GM23248 (cell line): ENCODE measurements at regions not wholly inside any gene's neighbourhood (a gene's known extent, or its start where the extent isn't known, plus 50 kb on each side); places are given as distances from the start of the nearest gene placed in this dataset.
A peak's percentile ranks its signal among the peaks of the same experiment; 100 is the strongest.

ENCODE experiments used
- DNase-seq: peaks from one replicate; pipeline ENCODE4 v3.0.0-alpha.2; 2015
- H2AFZ ChIP-seq: fragments of 200-600 bp; sonication (generic); 2 replicates; pipeline ENCODE4 v1.6.1; 2016; ENCODE audit warnings: antibody characterized with exemption
- H3F3A ChIP-seq: fragments of 200-600 bp; sonication (generic); 2 replicates; pipeline ENCODE4 v1.6.1; 2016; ENCODE audit warnings: mild to moderate bottlenecking, antibody characterized with exemption, mixed run types; ENCODE audit not compliant: insufficient read depth
- H3K27ac ChIP-seq: fragments of 200-600 bp; sonication (generic); 2 replicates; pipeline ENCODE4 v1.5.1; 2016; ENCODE audit warnings: mild to moderate bottlenecking
- H3K27me3 ChIP-seq: fragments of 200-600 bp; sonication (generic); replicated peaks from 2 replicates; pipeline ENCODE4 v1.6.1; 2016; ENCODE audit warnings: mild to moderate bottlenecking; ENCODE audit not compliant: insufficient read depth
- H3K36me3 ChIP-seq: fragments of 200-600 bp; sonication (generic); 2 replicates; pipeline ENCODE4 v1.6.1; 2016; ENCODE audit warnings: low read depth, mild to moderate bottlenecking
- H3K4me1 ChIP-seq: fragments of 200-600 bp; sonication (generic); 2 replicates; pipeline ENCODE4 v1.6.1; 2016; ENCODE audit warnings: mild to moderate bottlenecking; ENCODE audit not compliant: insufficient read depth
- H3K4me2 ChIP-seq: fragments of 200-600 bp; sonication (generic); one replicate; pipeline ENCODE4 v1.6.1; 2016; ENCODE audit warnings: mild to moderate bottlenecking; ENCODE audit not compliant: unreplicated experiment
- H3K4me3 ChIP-seq: fragments of 200-600 bp; sonication (generic); 2 replicates; pipeline ENCODE4 v1.5.1; 2016; ENCODE audit warnings: mild to moderate bottlenecking
- H3K79me2 ChIP-seq: fragments of 200-600 bp; sonication (generic); 2 replicates; pipeline ENCODE4 v1.6.1; 2016; ENCODE audit warnings: mild to moderate bottlenecking; ENCODE audit not compliant: insufficient read depth
- H3K9ac ChIP-seq: fragments of 200-600 bp; sonication (generic); 2 replicates; pipeline ENCODE4 v1.6.1; 2016; ENCODE audit warnings: mild to moderate bottlenecking
- H3K9me2 ChIP-seq: fragments of 200-600 bp; sonication (generic); 2 replicates; pipeline ENCODE4 v1.6.1; 2016; ENCODE audit warnings: mixed run types, mild to moderate bottlenecking, moderate library complexity; ENCODE audit not compliant: insufficient read depth
- H3K9me3 ChIP-seq: fragments of 200-600 bp; sonication (generic); one replicate; pipeline ENCODE4 v1.6.1; 2017; ENCODE audit warnings: low read depth
- H4K20me1 ChIP-seq: fragments of 200-600 bp; sonication (generic); 2 replicates; pipeline ENCODE4 v1.6.0; 2016; ENCODE audit not compliant: insufficient read depth
- EZH2 ChIP-seq: fragments of 200-600 bp; sonication (generic); IDR thresholded peaks from 2 replicates; pipeline ENCODE4 v1.6.1; 2018; ENCODE audit warnings: antibody characterized with exemption, mild to moderate bottlenecking; ENCODE audit not compliant: insufficient read depth, poor library complexity, severe bottlenecking
- EZH2phosphoT487 ChIP-seq: fragments of 200-600 bp; sonication (generic); IDR thresholded peaks from 2 replicates; pipeline ENCODE4 v1.6.1; 2018; ENCODE audit warnings: antibody characterized with exemption, moderate library complexity, mild to moderate bottlenecking, low read depth; ENCODE audit not compliant: insufficient read depth
- WGBS, 2 experiments: methylation state at CpG; one replicate each; pipeline ENCODE4 v1.1.6; 2015 to 2017; ENCODE audit warnings: low lambda C conversion rate in 2 of 2, low coverage in 1 of 2; ENCODE audit errors: missing lambda C conversion rate in 2 of 2; 5-methylcytosine and 5-hydroxymethylcytosine counted together
- in situ Hi-C: fragments of 300-500 bp; cut with MboI; formaldehyde crosslinking; loops from 2 replicates; pipeline ENCODE4 v1.15.0; 2020

DNA sequence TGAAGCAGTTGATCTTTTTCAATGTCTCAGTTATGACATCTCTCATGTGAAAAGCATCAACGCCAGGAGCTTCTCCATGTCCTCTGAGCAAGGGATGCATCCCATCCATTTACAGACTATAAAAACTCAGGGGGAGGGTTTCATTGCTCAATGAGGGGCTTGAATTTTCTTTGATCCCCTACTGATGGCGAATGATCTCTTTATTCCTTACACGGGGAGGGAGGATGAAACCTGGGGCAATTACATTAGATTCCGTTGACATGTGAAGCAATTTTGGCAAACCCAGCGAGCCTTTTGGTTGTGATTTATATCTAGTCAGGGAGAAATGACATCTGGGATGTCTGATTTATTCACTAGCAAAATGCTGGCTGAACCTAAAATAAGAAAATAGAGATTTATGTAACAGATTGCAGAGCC, 268.9 kb downstream of the HIVEP2 start:
- in situ Hi-C loops = loop anchor here (10.0 kb wide), 1 partner anchor 111 kb away; no protein-coding TSS in a partner anchor

DNA sequence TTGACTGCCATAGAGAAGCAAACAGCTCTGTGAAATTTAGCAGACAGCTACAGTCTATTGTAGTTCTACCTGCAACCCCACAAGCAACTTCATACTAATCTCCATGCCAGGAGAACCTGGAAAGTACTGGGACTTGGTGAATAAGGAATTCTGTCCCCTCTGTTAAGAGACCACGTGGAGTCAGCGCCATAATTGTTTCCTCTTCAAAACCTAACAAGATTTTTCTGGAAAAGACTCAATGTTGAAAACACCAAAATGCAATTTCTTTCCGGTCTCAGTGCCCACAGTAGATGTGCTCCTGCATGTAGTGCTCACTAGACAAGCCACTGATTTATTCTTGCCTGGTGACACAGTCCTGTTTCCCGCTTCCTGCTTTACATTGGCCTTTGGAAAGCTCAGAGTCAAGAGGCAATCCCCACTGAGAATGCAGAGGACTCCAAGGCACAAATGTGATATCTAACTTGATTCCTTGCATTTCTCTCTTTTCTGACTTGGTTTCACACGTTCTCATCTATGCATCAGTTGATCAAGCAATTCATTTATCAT, 268.3 kb downstream of the HIVEP2 start:
- H2AFZ ChIP-seq = no peak overlapping the region
- no peak overlapping the region for H3K4me2 ChIP-seq
- no peaks in the 10 kb centered on the region for H3K9me3 ChIP-seq
- no peak overlapping the region for H3K4me3 ChIP-seq
- in situ Hi-C loops = loop anchor here (10.0 kb wide), 1 partner anchor 112 kb away; no protein-coding TSS in a partner anchor
- peaks cover 36% of the 10 kb centered on the region; the same call in 1 of the 2 replicates for H3K27me3 ChIP-seq
- TF ChIP-seq EZH2 = no peak
- TF ChIP-seq EZH2phosphoT487 = no peak
- H3K27ac ChIP-seq = no peak overlapping the region
- no peaks in the 10 kb centered on the region for H3K9me2 ChIP-seq
- H3K36me3 ChIP-seq = no peaks in the 10 kb centered on the region
- no peaks in the 10 kb centered on the region; the same call in 1 of the 2 replicates for H3F3A ChIP-seq
- H3K4me1 ChIP-seq = peaks cover 12% of the 10 kb centered on the region
- no peaks in the 10 kb centered on the region for H4K20me1 ChIP-seq
- H3K79me2 ChIP-seq = no peaks in the 10 kb centered on the region
- H3K9ac ChIP-seq = no peak overlapping the region
- 66 to 74% methylated on average over 5 of the region's 5 CpGs for WGBS, 2 experiments
- DNase-seq = no peak

More for the DNA sequence above, 268.9 kb downstream of the HIVEP2 start:
- H3K9ac ChIP-seq = no peak overlapping the region
- WGBS, 2 experiments = 32 to 41% methylated on average over 5 of the region's 5 CpGs
- no peaks in the 10 kb centered on the region; the same call in 1 of the 2 replicates for H3F3A ChIP-seq
- TF ChIP-seq EZH2 = no peak
- H3K79me2 ChIP-seq = no peaks in the 10 kb centered on the region
- DNase-seq = no peak
- no peaks in the 10 kb centered on the region for H3K9me3 ChIP-seq
- no peak overlapping the region for H2AFZ ChIP-seq
- H3K4me3 ChIP-seq = no peak overlapping the region
- H3K9me2 ChIP-seq = no peaks in the 10 kb centered on the region
- H4K20me1 ChIP-seq = no peaks in the 10 kb centered on the region
- peaks cover 12% of the 10 kb centered on the region for H3K4me1 ChIP-seq
- H3K27me3 ChIP-seq = peaks cover 36% of the 10 kb centered on the region; the same call in 1 of the 2 replicates
- no peak overlapping the region for H3K4me2 ChIP-seq
- no peaks in the 10 kb centered on the region for H3K36me3 ChIP-seq
- no peak overlapping the region for H3K27ac ChIP-seq

DNA sequence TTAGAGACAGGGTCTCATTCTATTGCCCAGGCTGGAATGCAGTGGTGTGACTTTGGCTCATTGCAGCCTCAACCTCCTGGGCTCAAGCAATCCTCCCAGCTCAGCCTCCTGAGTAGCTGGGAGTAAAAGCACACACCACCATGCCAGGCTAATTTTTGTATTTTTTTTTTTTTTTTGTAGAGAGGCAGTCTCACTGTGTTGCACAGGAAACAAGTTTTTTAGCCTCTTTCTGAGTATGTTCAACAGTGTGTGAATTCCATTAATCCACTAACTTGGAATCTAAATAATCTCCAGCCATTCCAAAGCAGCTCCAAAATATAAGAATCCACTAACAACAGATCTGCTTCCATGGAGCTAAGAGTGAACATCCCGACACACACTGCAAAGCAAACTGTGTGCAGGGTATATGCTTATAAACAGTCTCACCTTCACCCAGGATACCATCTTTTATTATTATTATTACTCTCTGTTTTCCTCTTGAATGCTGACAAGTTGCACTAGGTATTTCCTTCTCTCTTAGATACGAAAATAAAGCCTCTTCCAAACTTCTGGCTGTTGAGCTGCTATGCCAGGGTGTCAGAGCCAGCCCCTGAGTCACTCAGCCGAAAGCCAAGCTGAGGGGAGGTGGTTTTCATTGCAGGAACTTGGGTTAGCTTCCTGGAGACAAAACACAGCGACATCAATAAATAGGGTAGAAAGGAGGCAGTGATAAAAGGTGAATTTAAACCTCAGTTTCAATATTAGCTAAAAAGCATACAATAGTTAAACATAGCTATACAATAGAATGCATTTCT, 264.9 kb downstream of the HIVEP2 start:
- peaks cover 20% of the 10 kb centered on the region; the same call in 1 of the 2 replicates for H3K27me3 ChIP-seq
- H3K9me2 ChIP-seq = no peaks in the 10 kb centered on the region
- peak overlapping the region; percentile 46 for H3K27ac ChIP-seq
- no peaks in the 10 kb centered on the region for H3K36me3 ChIP-seq
- H4K20me1 ChIP-seq = no peaks in the 10 kb centered on the region
- H3K9ac ChIP-seq = peak overlapping the region; percentile 33; the same call in 1 of the 2 replicates
- in situ Hi-C loops = loop anchor here (10.0 kb wide), 3 partner anchors 115 to 735 kb away; no protein-coding TSS in a partner anchor
- H3K4me3 ChIP-seq = peak overlapping the region; percentile 38; the same call in 1 of the 2 replicates
- TF ChIP-seq EZH2phosphoT487 = no peak
- no peak for TF ChIP-seq EZH2
- H3K4me1 ChIP-seq = peaks cover 18% of the 10 kb centered on the region
- peak overlapping the region; percentile 41 for H3K4me2 ChIP-seq
- H3F3A ChIP-seq = no peaks in the 10 kb centered on the region; the same call in 1 of the 2 replicates
- H3K9me3 ChIP-seq = no peaks in the 10 kb centered on the region
- no peaks in the 10 kb centered on the region for H3K79me2 ChIP-seq
- WGBS, 2 experiments = 3 to 9% methylated on average over 4 of the region's 4 CpGs
- peak overlapping the region; percentile 45; the same call in 1 of the 2 replicates for H2AFZ ChIP-seq
- peak; percentile 85 for DNase-seq

DNA sequence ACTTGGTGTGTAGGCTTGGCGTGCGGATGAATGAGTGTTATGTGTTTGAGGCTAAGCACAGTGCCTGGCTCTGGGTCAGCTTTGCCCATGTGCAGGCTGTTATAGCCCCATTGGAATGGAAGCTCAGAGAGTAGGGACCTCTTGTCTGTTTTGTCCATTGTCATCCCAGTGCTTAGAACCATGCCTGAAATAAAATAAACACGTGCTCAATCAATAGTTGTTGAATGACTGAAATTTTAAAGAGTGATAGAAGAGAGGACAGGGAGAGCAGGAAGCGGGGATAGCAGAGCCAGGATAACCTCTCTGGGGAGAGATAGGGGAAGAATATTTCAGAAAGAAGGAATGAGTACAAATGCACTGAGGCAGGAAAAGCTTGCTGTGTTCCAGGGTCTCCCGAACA, 263.9 kb downstream of the HIVEP2 start:
- H3K9me2 ChIP-seq = no peaks in the 10 kb centered on the region
- H3K27ac ChIP-seq = no peak overlapping the region
- peaks cover under 1% of the 10 kb centered on the region; the same call in 1 of the 2 replicates for H3F3A ChIP-seq
- no peak overlapping the region for H3K4me2 ChIP-seq
- in situ Hi-C loops = loop anchor here (10.0 kb wide), 2 partner anchors 206 to 734 kb away; no protein-coding TSS in a partner anchor
- no peaks in the 10 kb centered on the region for H3K79me2 ChIP-seq
- no peak for DNase-seq
- WGBS, 2 experiments = 82 to 83% methylated on average over 5 of the region's 5 CpGs
- no peaks in the 10 kb centered on the region for H3K9me3 ChIP-seq
- TF ChIP-seq EZH2 (no peak), EZH2phosphoT487 (no peak)
- peaks cover 27% of the 10 kb centered on the region for H3K4me1 ChIP-seq
- H3K36me3 ChIP-seq = no peaks in the 10 kb centered on the region
- no peak overlapping the region for H3K9ac ChIP-seq
- no peak overlapping the region for H3K4me3 ChIP-seq
- H3K27me3 ChIP-seq = 0 out of 2 replicates have a peak, but pooled peaks cover 10% of the 10 kb centered on the region
- H4K20me1 ChIP-seq = no peaks in the 10 kb centered on the region
- no peak overlapping the region for H2AFZ ChIP-seq
